Left kidney (tissue), 1 donor: ENCODE measurements at regions not wholly inside any gene's neighbourhood (a gene's known extent, or its start where the extent isn't known, plus 50 kb on each side); places are given as distances from the start of the nearest gene placed in this dataset.
A peak's percentile ranks its signal among the peaks of the same experiment; 100 is the strongest.
"Not testable (repeated sequence)": the region's sequence is repeated elsewhere in the genome, so short reads cannot be mapped to it uniquely, and the experiment has no call there.

Source experiments
- DNase-seq: peaks from one replicate; pipeline ENCODE4 v3.0.0-alpha.2; 2013

DNA sequence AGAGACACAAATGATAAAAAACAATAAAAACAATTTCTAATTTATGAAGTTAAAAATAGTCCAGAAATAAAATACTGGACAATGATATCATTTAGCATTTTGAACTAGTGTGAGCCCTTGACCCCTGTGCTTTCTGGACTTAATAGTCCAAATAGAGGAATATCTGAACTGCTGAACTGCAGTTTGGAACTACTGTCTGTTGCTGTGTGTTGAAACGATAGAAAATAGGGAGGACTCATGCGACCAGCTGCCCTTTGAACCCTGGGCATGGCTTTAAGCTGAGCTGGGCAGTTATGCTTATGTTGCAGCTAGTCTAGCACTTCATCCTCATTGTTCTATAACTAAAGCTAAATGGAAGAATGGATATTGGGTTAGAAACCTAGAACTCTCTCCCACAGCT lies 99.5 kb downstream of the FMR1NB start:
- no peak for DNase-seq

DNA sequence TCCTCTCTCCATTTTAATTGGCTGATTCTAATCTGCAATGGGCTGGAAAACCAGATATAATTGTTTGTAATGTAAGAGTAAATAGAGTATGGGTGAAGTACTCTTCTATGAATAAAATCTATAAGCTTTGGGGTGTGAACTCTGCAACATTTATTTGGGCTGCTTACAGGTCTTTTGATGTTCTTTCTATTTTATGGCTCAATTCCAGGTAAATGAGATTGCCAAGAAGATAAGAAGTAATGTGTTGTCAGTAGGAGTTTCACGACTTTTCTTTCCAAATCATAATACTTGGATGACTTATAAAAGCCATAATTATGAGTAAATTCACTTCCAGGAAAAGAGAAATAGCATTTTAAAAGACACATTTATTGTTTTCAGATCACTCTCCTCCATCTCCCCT lies 103.5 kb downstream of the FMR1NB start:
- DNase-seq, result no peak

DNA sequence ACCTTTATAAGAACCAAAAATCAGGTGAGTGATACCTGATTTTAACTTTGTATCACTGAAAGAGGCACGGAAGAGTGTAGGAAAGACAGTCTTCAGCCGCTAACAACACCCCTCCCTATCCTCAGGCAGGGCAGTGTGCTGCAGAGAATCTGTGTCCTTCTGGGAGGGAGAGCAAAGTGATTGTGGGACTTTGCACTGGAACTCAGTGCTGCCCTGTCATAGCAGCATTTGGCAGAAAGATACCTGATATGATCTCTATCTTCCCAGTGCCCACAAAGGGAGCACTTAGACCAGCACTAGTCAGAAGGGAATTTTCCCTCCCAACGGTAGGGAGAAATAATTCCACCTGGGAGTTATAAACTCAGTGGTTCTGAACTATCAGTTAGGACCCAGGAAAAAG lies 139.0 kb downstream of the FMR1NB start:
- no peak for DNase-seq

DNA sequence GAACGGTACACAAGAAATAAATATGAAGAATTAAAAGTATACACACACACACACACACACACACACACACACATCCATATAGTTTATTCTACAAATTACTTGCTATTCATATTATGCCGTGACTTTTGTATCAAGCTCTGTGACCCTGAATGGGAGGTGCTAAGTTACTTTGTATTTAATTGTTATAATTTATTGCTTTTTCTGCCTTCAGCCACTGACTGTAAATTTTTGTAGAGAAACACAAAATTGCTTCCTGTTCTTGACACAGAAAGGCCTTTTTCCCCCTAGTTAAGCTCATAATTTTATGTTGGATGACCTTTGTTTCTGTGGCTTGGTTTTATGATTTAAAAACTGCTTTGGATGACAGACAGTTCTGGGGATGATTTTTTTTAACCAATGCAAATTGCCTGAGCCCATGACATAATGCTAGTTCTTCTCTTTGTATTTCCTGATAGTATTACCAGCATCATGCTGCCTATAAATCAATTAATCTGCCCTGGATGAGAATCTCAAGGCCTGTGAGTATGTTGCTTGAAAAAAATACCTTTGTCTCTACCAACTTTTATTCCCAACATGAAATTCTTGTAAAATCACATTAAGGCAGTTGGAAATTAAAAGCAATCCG lies 140.0 kb downstream of the FMR1NB start:
- DNase-seq, result no peak

DNA sequence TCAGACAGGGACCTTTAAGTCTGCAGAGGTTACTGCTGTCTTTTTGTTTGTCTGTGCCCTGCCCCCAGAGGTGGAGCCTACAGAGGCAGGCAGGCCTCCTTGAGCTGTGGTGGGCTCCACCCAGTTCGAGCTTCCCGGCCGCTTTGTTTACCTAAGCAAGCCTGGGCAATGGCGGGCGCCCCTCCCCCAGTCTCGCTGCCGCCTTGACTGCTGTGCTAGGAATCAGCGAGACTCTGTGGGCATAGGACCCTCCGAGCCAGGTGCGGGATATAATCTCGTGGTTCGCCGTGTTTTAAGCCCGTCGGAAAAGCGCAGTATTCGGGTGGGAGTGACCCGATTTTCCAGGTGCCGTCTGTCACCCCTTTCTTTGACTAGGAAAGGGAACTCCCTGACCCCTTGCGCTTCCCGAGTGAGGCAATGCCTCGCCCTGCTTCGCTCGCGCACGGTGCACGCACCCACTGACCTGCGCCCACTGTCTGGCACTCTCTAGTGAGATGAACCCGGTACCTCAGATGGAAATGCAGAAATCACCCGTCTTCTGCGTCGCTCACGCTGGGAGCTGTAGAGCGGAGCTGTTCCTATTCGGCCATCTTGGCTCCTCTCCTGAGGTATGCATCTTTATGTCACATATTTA lies 147.9 kb downstream of the FMR1NB start:
- not testable (repeated sequence) for DNase-seq

DNA sequence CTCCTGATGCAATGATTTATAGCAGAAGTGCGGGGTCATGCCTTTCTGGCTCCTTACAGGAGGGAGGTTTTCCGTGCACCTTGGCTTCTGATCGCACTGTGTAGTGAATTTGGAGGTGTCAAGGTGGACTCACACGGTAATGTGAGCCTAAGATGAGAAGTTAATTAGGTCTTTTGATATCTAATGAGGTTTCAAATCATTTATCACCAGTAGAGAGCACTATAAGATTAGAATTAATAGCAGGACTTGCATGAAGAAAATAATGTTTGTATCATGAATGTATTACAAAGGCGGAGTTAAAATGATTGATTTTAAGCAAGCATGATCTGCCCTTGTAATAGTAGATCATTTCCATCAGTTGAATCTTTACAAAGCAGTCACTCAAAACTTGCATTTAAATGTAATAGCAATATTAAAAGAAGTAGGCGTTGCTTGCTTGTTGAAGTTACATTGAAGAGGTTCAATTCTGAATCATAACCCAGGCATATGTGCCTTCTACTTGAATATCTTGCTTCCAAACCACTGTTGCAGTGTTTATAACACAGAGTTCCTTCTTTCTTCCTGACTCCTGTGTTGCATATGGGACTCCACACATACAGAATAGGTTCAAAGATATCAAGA lies 152.1 kb downstream of the FMR1NB start:
- peak; percentile 6 for DNase-seq

DNA sequence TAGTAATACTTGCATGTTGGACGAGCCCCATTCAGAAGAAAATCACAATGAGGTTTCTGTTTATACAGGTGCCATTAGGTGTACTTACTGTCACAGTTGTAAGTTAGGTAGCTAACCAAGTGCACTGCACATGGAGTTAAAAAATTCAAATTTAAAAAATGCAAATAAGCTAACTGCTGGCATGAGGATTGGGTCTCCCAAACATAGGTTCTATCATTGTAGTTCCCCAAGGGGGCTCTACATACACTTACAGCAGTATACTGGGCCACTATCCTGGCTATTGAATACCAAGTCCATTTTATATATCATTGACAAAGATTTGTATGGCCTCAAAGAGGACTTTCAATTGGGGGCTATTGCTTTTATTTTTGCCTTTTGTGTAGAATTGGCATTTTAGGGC lies 153.4 kb downstream of the FMR1NB start:
- DNase-seq, result no peak

DNA sequence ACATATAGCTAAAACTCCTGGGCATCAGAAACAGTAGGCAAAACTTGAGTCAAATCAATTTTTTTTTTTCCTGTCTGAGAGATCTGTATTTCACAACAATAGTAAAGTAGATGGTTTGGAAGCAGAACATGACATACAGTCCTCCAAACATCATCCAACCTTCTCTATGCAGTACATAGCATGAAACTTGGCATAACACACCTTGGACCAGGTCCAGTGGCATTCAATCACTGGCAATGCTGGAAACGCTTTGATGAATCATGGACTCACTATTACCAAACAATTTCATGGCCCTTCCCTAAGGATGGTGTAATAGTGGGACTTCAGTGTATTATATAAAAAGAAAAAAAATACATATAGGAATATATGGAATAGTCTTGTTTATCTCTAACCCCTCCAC lies 154.6 kb downstream of the FMR1NB start:
- DNase-seq, result no peak

DNA sequence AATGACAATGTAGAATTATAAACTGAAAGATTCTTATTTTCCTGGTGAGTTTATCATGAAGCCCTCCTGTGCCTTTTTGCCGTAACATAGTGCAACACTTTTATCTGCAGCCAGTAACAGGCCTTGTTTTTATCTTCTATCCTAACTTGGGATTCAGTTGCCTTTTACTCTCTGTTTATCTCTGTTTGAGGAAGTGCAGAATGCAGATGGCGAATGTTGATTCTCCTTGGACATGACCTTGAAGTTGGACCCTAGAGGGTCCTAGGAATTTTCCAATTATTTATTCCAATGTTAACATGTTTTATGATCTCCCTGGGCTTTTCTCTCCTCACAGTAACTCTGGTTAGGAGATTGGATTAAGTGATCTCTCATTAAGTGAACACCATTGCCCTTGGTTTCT lies 165.0 kb downstream of the FMR1NB start:
- no peak for DNase-seq

DNA sequence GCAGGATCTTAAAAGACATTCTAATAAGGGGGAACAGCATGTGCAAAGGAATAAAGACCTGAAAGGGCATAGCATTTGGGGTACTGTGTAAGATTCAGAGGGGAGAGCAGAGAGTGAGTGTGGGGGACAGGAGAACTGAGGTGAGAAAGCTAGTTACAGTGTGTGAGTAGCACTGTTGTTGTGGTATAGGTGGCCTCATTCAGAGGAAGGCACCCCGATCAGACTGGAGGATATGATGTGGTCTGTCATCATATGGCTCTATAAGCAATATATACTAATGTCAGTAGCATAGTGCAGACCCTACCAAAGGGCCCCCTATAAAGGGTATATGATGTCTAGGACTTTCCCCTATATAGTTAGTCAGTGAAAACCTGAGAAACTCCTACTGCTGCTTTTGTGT lies 175.8 kb downstream of the FMR1NB start:
- DNase-seq, result no peak

DNA sequence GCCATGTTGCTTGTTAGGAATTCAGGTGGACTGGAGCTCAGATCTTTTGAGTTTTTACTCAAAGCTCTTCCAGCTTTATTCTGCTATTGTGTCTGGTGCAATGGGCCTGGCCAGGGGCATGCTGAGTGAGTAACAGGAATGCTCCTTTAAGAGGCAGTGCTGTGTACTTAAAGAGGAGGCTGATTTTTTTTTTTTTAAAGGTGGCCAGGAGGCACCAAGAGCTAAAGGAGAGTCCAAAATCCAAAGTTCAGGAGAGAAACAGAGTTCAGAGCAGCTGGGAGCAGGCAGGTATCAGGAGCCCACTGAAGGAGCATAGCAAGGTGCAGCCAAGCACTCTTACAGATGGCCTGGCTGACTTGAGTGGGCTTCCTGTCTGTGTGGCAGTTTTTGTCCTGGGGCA lies 178.7 kb downstream of the FMR1NB start:
- DNase-seq, result no peak

DNA sequence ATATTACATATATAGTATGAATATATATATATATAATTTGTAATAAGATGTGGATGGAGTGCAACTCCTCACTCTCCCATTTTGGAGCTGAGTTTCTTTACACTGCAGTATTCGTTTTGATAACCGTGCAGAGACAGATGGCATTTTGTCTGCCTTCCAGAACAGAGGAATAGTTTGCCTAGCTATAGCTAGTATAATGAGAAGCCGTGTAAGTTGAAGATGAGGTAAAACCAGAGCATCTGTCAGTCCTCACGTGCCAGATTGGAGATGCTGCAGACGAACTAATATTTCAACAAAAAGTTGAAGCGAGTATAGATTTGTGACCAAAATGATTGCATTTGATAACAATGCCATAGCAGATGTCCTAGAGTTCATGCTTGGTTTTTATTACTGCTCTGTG lies 180.6 kb downstream of the FMR1NB start:
- DNase-seq, result no peak

DNA sequence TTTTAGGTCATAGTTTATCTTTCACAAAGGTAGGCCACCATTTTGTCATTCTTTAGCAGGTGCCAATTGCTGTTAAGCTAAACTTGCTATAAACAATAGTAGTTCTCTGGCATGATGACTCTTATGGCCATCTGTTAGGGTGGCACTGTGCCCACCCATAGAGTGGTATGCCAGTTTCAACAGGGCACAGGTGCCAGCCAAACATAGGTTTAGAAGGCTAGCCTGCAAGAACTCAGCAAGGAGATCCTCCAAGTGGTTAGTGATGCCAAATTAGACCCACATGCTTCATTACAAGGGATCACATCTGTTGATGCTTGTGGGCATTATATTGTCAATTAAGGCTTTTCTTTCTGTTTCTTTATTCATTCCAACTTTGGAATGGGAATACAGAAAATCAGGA lies 204.5 kb downstream of the FMR1NB start:
- DNase-seq, result no peak

DNA sequence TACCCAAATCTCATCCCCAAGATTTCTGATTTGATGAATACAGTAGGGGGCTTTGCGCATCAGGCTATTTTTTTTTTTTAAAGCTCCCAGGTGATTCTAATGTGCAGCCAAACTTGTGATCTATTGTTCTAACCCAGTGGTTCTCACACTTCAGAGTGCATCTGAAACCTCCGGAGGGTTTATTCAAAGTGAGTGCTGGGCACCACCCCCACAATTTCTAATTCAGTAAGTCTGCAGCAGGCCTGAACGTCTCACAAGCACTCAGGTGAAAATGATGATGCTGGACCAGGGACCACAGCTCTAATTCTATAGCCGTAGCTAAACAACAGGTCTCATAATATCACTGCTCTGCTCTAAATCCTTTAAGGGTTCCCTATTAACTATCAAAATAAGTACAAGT lies 211.4 kb downstream of the FMR1NB start:
- DNase-seq, result no peak

DNA sequence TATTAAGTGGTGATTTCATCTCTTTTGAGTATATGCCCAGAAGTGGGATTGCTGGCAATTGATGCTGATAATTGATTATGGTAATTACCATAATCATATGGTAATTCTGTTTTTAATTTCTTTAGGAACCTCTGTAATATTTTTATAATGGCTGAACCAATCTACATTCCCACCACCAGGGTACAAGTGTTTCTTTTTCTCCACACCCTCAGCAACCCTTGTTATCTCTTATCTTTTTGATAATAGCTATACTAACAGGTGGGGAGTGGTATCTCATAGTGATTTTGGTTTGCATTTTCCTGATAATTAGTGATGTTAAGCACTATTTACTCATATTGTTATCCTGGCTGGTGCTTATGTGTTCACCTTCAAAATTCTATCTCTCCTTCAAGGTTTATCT lies 212.6 kb downstream of the FMR1NB start:
- DNase-seq, result no peak

DNA sequence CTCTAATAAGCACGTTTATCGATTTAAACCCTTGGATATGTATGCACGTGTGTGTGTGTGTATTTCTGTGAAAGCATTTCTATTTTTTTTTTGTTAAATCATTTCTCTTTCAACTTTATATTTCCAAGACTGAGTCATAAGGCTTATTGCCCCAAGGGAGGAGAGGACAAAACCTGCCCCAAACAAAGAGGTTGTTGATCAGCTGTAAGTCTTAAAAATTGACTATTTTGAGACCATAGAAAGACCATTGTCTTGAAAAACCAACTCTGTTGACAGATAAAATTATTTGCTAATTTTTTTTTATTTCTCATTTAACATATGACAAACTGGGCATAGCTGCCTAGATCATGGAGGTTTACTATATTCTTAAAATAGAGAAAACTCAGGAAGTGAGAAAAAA lies 222.4 kb downstream of the FMR1NB start:
- DNase-seq, result no peak

DNA sequence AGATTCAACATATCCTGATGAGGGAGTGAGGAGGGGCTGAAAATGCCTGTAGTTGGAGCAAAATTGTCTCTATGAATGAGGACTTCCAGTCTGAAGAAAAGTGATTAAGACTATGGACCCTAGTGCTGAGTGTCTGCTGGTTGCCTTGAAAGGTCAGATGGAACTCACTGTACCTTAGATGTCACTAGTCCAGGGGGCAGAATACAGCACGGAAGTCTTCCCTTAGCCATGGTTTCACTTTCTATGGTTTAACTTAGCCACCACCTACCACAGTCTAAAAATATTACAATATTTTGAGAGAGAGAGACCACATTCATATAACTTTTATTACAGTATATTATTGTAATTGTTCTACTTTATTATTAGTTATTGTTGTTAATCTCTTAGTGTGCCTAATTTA lies 223.1 kb downstream of the FMR1NB start:
- DNase-seq, result no peak

DNA sequence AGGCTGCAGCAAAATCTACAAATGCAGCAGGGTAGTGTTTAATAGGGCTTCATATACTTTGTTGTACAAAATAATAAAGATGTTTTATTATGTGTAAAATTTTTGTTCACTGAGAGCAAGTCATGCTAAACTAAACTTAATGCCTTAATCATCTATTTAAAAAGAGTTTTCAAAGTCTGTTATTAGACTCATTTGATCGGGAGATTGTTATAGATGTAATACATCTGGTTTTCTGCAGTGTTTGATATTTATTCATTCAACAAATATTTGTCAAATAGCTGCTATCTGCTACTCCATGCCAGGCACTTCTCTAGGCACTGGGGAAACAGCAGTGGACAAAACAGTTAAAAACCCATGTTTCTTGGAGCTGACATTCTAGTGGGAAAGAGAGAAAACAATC lies 233.6 kb downstream of the FMR1NB start:
- no peak for DNase-seq

DNA sequence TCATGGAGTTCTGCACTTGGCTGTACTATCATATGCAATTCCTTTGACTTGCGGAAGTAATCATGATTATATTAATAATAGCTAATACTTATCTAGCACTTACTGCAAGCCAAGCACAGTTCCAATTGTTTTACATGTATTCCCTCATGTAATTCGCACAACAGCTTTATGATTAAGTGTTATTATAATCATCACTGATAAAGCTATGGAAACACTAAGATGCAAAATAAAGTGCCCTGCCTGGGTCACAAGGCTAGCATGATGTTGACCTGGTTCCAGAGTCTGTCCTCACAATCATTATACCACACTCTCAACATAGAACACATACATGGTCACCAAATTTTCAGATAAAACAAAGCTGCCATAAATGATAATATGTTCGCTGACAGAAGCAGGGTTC lies 234.6 kb downstream of the FMR1NB start:
- DNase-seq, result no peak

DNA sequence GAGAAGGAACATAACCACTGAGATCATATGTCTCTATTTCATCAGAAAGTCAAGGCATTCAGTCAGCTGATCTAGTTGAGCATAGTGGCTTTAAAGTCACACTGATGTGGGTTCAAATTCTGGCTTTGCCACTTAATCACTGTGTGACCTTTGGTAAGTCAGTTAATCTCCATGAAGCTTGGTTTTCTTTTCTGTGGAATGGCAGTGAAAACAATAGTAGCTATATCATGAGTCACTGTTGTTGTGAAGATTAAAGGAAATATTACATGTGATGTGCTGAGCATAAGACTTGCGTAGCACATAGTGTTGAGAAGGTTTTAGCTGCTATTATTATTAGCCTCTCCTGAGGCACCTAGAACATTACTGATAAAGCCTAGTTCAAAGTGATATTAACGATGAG lies 242.2 kb downstream of the FMR1NB start:
- DNase-seq, result no peak

DNA sequence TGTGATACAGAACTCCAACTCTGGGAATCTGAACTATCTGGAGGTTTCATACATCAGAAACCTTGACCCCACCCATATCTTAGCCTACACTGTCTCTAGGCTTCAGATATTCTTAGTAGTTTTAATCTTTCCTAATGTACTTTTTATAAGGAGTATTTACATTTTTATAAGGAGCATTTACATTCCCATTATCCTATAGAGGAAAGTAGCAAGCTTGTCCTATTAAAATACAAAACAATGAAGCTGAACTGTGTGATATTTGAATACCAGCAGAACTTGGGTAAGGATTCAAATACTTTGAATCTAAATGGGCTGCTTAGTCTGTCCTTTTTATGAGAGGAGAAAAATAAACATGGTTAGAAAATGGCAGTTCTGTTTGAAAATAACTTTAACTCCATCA lies 247.4 kb downstream of the FMR1NB start:
- no peak for DNase-seq

DNA sequence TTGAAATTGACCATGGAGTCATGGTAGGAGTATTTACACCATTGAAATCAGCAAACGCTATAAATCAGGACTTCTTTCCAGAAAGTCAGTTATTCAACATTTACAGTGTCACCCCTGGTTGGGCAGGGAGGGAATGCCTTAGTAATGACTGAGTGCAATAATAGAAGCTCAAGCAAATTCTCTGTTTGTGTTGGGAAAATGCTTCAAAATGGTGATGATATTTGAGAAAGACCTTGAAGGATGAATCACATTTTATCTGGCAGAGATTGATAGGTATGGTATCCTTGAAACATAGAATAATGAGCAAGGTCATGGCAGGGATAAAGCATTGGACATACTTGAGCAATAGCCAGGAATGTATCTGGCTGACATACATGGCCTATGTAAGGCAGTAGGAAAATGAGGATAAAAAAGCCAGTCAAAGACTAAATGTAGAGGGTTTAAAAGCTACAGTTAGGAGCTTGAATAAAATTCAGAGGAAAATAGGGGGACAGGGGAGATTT lies 248.7 kb downstream of the FMR1NB start:
- no peak for DNase-seq

DNA sequence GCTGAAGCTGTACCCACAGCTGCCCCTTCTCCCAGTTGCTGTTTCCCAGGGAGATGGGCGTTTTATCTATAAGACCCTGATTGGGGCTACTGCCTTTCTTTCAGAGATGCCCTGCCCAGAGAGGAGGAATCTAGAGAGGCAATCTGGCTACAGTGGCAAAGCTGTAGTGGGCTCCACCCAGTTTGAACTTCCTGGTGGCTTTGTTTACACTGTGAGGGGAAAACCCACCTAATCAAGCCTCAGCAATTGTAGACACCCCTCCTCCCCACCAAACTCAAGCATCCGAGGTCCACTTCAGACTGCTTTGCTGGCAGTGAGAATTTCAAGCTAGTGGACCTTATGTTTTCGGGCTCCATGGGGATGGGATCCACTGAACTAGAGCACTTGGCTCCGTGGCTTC lies 240.4 kb upstream of the AFF2 start:
- DNase-seq, result no peak

DNA sequence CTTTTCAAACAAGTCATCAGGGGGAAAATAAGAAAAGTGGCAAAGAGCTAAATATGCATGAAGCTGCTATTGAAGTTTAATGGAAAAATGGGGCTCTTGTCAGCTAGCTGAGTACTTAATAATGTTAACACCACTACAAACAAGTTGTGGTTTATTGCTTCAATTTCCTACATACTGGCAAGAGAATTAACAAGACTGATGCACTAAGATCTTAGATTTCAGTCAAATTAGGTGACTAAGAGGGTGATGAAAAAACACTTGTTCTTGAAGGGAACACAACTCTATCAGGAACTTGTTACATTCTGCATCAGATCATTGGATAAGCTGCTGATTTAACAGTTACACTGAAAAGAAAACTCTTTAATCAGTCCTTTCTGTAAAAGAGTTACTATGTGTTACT lies 234.6 kb upstream of the AFF2 start:
- DNase-seq, result no peak
